HG03460 (cell line): ENCODE measurements at regions not wholly inside any gene's neighbourhood (a gene's known extent, or its start where the extent isn't known, plus 50 kb on each side); places are given as distances from the start of the nearest gene placed in this dataset.

Source experiments
- ATAC-seq: cut with Tn5 transposase; IDR thresholded peaks from one replicate; pipeline ENCODE4 v1.9.1; 2021; ENCODE audit not compliant: unreplicated experiment

- ATAC-seq = no peak
Observed at GRCh38 chr12:124431971-124432370, 135.4 kb downstream of the NCOR2 start.

GRCh38 chr12:124430491-124430890, 135.6 kb downstream of the RFLNA start:
- ATAC-seq = no peak

- no peak for ATAC-seq
Observed at GRCh38 chr12:124429535-124429934, 134.6 kb downstream of the RFLNA start.

GRCh38 chr12:124428792-124429281, 133.9 kb downstream of the RFLNA start:
- no peak for ATAC-seq

GRCh38 chr12:124428136-124428791, 133.4 kb downstream of the RFLNA start:
- ATAC-seq = no peak

GRCh38 chr12:124426594-124427555, 132.0 kb downstream of the RFLNA start:
- ATAC-seq = no peak

- ATAC-seq = no peak
Observed at GRCh38 chr12:124425667-124426066, 130.8 kb downstream of the RFLNA start.

- ATAC-seq = no peak
Observed at GRCh38 chr12:124424516-124424905, 129.6 kb downstream of the RFLNA start.

- no peak for ATAC-seq
Observed at GRCh38 chr12:124423761-124424515, 129.0 kb downstream of the RFLNA start.

- ATAC-seq = no peak
Observed at GRCh38 chr12:124422570-124423523, 128.0 kb downstream of the RFLNA start.

GRCh38 chr12:124422142-124422569, 127.3 kb downstream of the RFLNA start:
- ATAC-seq = no peak

- ATAC-seq = no peak
Observed at GRCh38 chr12:124420996-124421674, 126.2 kb downstream of the RFLNA start.

- no peak for ATAC-seq
Observed at GRCh38 chr12:124420041-124420995, 125.4 kb downstream of the RFLNA start.

- no peak for ATAC-seq
Observed at GRCh38 chr12:124419292-124420040, 124.6 kb downstream of the RFLNA start.

GRCh38 chr12:124418791-124419190, 123.9 kb downstream of the RFLNA start:
- no peak for ATAC-seq

- ATAC-seq = no peak
Observed at GRCh38 chr12:124418156-124418555, 123.3 kb downstream of the RFLNA start.

- ATAC-seq = no peak
Observed at GRCh38 chr12:124416516-124417395, 121.9 kb downstream of the RFLNA start.
